ENCODE measurements at regions not wholly inside any gene's neighbourhood (a gene's known extent, or its start where the extent isn't known, plus 50 kb on each side); places are given as distances from the start of the nearest gene placed in this dataset.

DNA sequence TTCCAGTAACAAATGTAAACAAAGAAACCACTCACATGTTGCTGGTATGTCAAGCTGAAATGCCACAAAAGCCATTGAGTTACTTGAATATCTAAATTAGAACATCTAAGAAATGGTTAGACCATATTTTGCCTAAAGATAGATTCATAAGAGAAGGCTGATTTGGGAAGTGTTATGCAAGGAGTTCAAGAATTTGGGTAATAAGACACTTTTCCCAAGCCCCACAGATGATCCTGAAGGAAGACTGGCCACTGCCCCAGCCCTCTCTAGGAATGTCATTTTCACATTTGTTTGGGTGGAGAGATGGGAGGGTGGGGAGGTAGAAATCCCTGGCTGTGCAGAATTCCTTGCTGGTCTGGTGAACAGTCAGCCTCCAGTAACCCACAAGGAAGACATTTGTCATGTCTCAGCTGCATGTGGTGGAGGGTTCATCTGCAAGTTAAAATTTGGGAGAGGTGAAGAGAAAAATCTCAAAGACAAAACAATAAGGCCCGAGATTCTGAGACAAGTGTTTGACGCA is 427.2 kb upstream of the KLF6 start:
- dilution Hi-C loops (cut with MboI; ENCODE audit: extremely low pct_ligation_motif_present, low sequenced_read_pairs) = no loop called here
- H3K9me3 ChIP-seq (ENCODE audit: control insufficient read depth, low read depth, low read length) = no peaks in the 10 kb centered on the region
- H3K79me2 ChIP-seq (ENCODE audit: control insufficient read depth, insufficient read depth, low read length) = no peaks in the 10 kb centered on the region
- H3K9me1 ChIP-seq (ENCODE audit: control insufficient read depth, extremely low read depth, insufficient read depth, low read length) = no peaks in the 10 kb centered on the region
- H3K4me3 ChIP-seq (ENCODE audit: control insufficient read depth in 2 of 3, extremely low read depth in 1 of 3, insufficient read depth in 2 of 3, low read depth in 1 of 3, low read length in 3 of 3) = no peak overlapping the region
- H3K27ac ChIP-seq (ENCODE audit: control insufficient read depth, insufficient read depth, low read length) = no peak overlapping the region
- no peaks in the 10 kb centered on the region for H3K27me3 ChIP-seq (ENCODE audit: control insufficient read depth, extremely low read depth, insufficient read depth, low read length)
- H2AFZ ChIP-seq (ENCODE audit: control insufficient read depth, low read length) = no peak overlapping the region
- H3K9ac ChIP-seq (ENCODE audit: control insufficient read depth, extremely low read depth, insufficient read depth, low read length) = no peak overlapping the region
- TF ChIP-seq EZH2 (IDR thresholded peaks at IDR 0.05; ENCODE audit: low read length) = no peak
- TF ChIP-seq, protein P1, sequence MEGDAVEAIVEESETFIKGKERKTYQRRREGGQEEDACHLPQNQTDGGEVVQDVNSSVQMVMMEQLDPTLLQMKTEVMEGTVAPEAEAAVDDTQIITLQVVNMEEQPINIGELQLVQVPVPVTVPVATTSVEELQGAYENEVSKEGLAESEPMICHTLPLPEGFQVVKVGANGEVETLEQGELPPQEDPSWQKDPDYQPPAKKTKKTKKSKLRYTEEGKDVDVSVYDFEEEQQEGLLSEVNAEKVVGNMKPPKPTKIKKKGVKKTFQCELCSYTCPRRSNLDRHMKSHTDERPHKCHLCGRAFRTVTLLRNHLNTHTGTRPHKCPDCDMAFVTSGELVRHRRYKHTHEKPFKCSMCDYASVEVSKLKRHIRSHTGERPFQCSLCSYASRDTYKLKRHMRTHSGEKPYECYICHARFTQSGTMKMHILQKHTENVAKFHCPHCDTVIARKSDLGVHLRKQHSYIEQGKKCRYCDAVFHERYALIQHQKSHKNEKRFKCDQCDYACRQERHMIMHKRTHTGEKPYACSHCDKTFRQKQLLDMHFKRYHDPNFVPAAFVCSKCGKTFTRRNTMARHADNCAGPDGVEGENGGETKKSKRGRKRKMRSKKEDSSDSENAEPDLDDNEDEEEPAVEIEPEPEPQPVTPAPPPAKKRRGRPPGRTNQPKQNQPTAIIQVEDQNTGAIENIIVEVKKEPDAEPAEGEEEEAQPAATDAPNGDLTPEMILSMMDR (optimal IDR thresholded peaks at IDR 0.05 in 1 of 3, IDR thresholded peaks at IDR 0.05 in 1 of 3, conservative IDR thresholded peaks at IDR 0.05 in 1 of 3; ENCODE audit: extremely low read depth in 1 of 3, insufficient read depth in 2 of 3, low read length in 3 of 3) = no peak
- H4K20me1 ChIP-seq (ENCODE audit: control insufficient read depth, extremely low read depth, insufficient read depth, low read length) = no peaks in the 10 kb centered on the region
- no peak for FAIRE-seq
- H3K4me1 ChIP-seq (ENCODE audit: control insufficient read depth, extremely low read depth, insufficient read depth, low read length) = peaks cover 4% of the 10 kb centered on the region
- H3K36me3 ChIP-seq (ENCODE audit: control insufficient read depth in 2 of 2, extremely low read depth in 1 of 2, insufficient read depth in 2 of 2, low read length in 2 of 2) = no peaks in the 10 kb centered on the region
- DNase-seq (ENCODE audit: low read depth, low spot score) = no peak
- no peak overlapping the region for H3K4me2 ChIP-seq (ENCODE audit: control insufficient read depth, extremely low read depth, insufficient read depth, low read depth, low read length)

DNA sequence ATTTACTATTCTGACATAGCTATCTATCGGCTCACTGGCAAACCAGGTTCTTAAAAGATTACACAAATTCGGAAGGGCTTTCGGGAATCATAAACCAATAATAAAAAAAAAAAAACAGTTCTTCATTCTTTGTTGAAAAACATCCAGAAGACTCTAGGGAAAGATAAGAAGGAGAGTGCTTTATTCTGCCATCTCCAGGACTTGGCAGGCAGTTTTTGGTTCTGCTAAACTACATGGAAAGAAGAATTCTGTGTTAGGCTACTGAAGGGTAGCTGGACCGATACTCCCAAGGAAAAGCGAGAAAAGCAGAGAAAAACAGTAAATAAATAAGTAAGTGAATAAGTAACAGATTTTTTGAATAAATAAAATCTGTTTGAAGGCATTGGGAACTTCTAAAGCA is 423.5 kb upstream of the KLF6 start:
- no peak overlapping the region for H3K9ac ChIP-seq (ENCODE audit: control insufficient read depth, extremely low read depth, insufficient read depth, low read length)
- TF ChIP-seq, protein P1 (optimal IDR thresholded peaks at IDR 0.05 in 1 of 3, IDR thresholded peaks at IDR 0.05 in 1 of 3, conservative IDR thresholded peaks at IDR 0.05 in 1 of 3; ENCODE audit: extremely low read depth in 1 of 3, insufficient read depth in 2 of 3, low read length in 3 of 3) = no peak
- no peak for TF ChIP-seq EZH2 (IDR thresholded peaks at IDR 0.05; ENCODE audit: low read length)
- DNase-seq (ENCODE audit: low read depth, low spot score) = no peak
- no peak for FAIRE-seq
- H3K9me3 ChIP-seq (ENCODE audit: control insufficient read depth, low read depth, low read length) = no peaks in the 10 kb centered on the region
- no peaks in the 10 kb centered on the region for H4K20me1 ChIP-seq (ENCODE audit: control insufficient read depth, extremely low read depth, insufficient read depth, low read length)
- H3K27me3 ChIP-seq (ENCODE audit: control insufficient read depth, extremely low read depth, insufficient read depth, low read length) = no peaks in the 10 kb centered on the region
- no peak overlapping the region for H3K4me2 ChIP-seq (ENCODE audit: control insufficient read depth, extremely low read depth, insufficient read depth, low read depth, low read length)
- H2AFZ ChIP-seq (ENCODE audit: control insufficient read depth, low read length) = no peak overlapping the region
- H3K36me3 ChIP-seq (ENCODE audit: control insufficient read depth in 2 of 2, extremely low read depth in 1 of 2, insufficient read depth in 2 of 2, low read length in 2 of 2) = no peaks in the 10 kb centered on the region
- H3K9me1 ChIP-seq (ENCODE audit: control insufficient read depth, extremely low read depth, insufficient read depth, low read length) = no peaks in the 10 kb centered on the region
- dilution Hi-C loops (cut with MboI; ENCODE audit: extremely low pct_ligation_motif_present, low sequenced_read_pairs) = no loop called here
- no peak overlapping the region for H3K4me3 ChIP-seq (ENCODE audit: control insufficient read depth in 2 of 3, extremely low read depth in 1 of 3, insufficient read depth in 2 of 3, low read depth in 1 of 3, low read length in 3 of 3)
- no peak overlapping the region for H3K27ac ChIP-seq (ENCODE audit: control insufficient read depth, insufficient read depth, low read length)
- peaks cover 13% of the 10 kb centered on the region for H3K4me1 ChIP-seq (ENCODE audit: control insufficient read depth, extremely low read depth, insufficient read depth, low read length)
- H3K79me2 ChIP-seq (ENCODE audit: control insufficient read depth, insufficient read depth, low read length) = no peaks in the 10 kb centered on the region

Data from keratinocyte (primary cell).